Immature natural killer cell (primary cell): ENCODE measurements at regions not wholly inside any gene's neighbourhood (a gene's known extent, or its start where the extent isn't known, plus 50 kb on each side); places are given as distances from the start of the nearest gene placed in this dataset.

Experiments
- DNase-seq, 3 donors: peaks; one replicate each; pipeline ENCODE4 v3.0.0; 2022; ENCODE audit warnings: mixed read lengths in 1 of 3
- H3K27ac Mint-ChIP-seq, 6 donors: one replicate each; pipeline ENCODE4 v1.8.0; 2020; ENCODE audit warnings: mixed read lengths in 6 of 6, mild to moderate bottlenecking in 5 of 6, inconsistent platforms in 4 of 6, moderate library complexity in 3 of 6
- H3K27me3 Mint-ChIP-seq, 3 donors: one replicate each; pipeline ENCODE4 v1.8.0; 2020 to 2021; ENCODE audit warnings: low read depth in 3 of 3, mild to moderate bottlenecking in 3 of 3, mixed read lengths in 3 of 3, moderate library complexity in 3 of 3, inconsistent platforms in 1 of 3
- H3K36me3 Mint-ChIP-seq, 3 donors: one replicate each; pipeline ENCODE4 v1.8.0; 2020; ENCODE audit warnings: mixed read lengths in 3 of 3, inconsistent platforms in 2 of 3, mild to moderate bottlenecking in 2 of 3
- H3K4me1 Mint-ChIP-seq, 2 donors: one replicate each; pipeline ENCODE4 v1.8.0; 2020; ENCODE audit warnings: inconsistent platforms in 2 of 2, mild to moderate bottlenecking in 2 of 2, mixed read lengths in 2 of 2, moderate library complexity in 1 of 2
- H3K4me3 Mint-ChIP-seq, 5 donors: one replicate each; pipeline ENCODE4 v1.8.0; 2020; ENCODE audit warnings: mild to moderate bottlenecking in 5 of 5, mixed read lengths in 5 of 5, inconsistent platforms in 3 of 5, moderate library complexity in 3 of 5
- H3K9me3 Mint-ChIP-seq, 6 donors: one replicate each; pipeline ENCODE4 v1.8.0; 2020; ENCODE audit warnings: mild to moderate bottlenecking in 6 of 6, mixed read lengths in 6 of 6, inconsistent platforms in 4 of 6, moderate library complexity in 3 of 6

DNA sequence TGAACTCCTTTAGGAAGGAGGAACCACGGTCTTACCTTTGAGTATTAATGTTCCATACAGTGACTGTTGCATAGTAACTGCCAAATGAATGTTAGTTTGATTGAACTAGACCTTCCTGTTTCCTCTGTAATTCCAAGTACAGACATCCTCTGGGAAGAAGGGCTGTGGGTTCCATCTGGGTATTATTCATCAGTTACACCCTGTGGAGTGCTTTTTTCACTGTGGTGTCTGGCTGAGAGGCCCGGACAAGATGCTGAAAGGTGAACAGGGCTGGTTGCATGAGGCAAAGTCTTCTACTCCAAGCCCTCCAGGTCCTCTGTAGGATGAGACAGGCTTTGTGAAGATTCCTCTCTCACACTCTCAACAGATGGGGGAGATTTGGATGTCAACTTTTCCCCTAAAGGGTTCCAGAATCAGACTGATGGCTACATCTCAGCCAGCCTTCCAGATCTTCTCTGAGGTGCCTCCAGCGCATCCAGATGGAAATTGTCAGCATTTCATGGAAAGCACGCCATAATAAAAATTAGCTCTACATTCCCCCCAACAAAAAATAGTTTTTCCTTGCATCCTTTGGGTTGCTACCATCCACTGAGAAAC, 230.9 kb downstream of the GAS1 start:
- no peak for DNase-seq
- Mint-ChIP-seq H3K9me3 (peaks cover 0 to 4% (median 0%) of the 10 kb centered on the region in 6 donors), H3K4me3 (no peak overlapping the region), H3K27me3 (peaks cover 0 to 20% (median 2%) of the 10 kb centered on the region in 3 donors), H3K4me1 (peaks cover 0 to under 1% of the 10 kb centered on the region in 2 donors), H3K27ac (no peak overlapping the region), H3K36me3 (peaks cover 0 to 6% (median 0%) of the 10 kb centered on the region in 3 donors)

DNA sequence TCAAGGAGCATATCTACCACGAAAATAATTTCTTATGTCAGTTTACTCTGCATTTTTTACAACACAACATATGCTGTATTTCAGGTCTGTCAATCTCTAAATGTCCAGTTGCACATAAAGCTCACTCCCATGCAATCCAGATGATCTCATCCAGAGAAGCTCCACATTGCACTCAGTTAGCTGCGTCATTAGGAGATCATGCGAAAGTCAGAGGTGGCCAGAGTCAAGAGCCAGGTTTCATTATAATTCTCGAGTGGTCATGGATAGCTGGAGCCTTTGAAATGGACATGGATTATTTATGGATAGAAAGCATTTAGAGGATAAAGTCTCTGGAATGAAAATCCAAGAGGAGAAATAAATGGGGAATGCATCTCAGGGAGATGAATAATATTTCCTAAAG, 232.3 kb downstream of the GAS1 start:
- H3K27ac Mint-ChIP-seq: no peak overlapping the region
- peaks cover 0 to 5% (median 0%) of the 10 kb centered on the region in 6 donors for H3K9me3 Mint-ChIP-seq
- H3K36me3 Mint-ChIP-seq: peaks cover 0 to 6% (median 0%) of the 10 kb centered on the region in 3 donors
- H3K27me3 Mint-ChIP-seq: peaks cover 0 to 20% (median 2%) of the 10 kb centered on the region in 3 donors
- no peaks in the 10 kb centered on the region for H3K4me1 Mint-ChIP-seq
- H3K4me3 Mint-ChIP-seq: no peak overlapping the region
- no peak for DNase-seq

DNA sequence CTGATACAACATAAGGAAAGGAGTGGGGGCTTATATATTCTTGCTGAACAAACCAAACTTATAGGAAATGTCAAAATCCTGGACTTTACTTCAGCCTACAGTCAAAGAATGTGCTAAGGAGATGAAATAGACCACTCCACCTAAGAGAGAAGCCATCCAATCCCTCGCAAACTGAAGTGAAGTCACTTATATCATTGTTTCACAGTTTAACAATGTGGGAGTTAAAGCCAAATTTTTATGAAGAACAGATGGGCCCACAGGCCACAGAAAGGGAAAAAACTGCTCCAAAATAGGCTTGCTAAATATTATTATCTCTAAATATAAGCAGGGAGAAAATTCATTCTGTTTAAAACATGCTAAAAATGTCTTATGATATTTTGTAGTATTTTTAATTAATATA, 233.3 kb downstream of the GAS1 start:
- Mint-ChIP-seq H3K36me3 (peaks cover 0 to 6% (median 0%) of the 10 kb centered on the region in 3 donors), H3K27ac (no peak overlapping the region), H3K9me3 (peaks cover 0 to 5% (median 0%) of the 10 kb centered on the region in 6 donors), H3K4me1 (peaks cover 0 to 2% of the 10 kb centered on the region in 2 donors), H3K27me3 (peaks cover 0 to 20% (median 1%) of the 10 kb centered on the region in 3 donors), H3K4me3 (no peak overlapping the region)
- no peak for DNase-seq

DNA sequence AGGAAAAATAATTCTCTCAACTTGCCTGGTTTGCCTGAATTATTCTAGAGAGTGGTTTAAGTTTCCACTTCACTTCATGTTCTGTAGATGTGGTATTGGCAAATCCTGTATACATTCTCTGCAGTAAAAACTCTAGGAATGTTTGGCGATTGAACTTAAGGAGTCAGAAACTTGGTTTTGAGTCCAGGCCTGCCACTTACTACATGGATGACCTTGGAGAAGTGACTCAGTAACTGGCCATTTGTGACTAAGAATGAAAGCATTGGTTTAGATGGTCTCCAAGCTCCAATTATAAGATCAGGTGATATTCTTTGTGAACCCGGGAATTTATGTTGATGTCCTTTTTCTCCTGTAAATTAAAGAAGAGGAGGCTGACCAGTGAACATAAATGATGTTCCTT, 233.8 kb downstream of the GAS1 start:
- no peak for DNase-seq
- peaks cover 0 to 22% (median 2%) of the 10 kb centered on the region in 3 donors for H3K27me3 Mint-ChIP-seq
- peaks cover 0 to 6% (median 0%) of the 10 kb centered on the region in 3 donors for H3K36me3 Mint-ChIP-seq
- H3K27ac Mint-ChIP-seq: no peak overlapping the region
- H3K4me3 Mint-ChIP-seq: no peak overlapping the region
- peaks cover 0 to 7% of the 10 kb centered on the region in 2 donors for H3K4me1 Mint-ChIP-seq
- peaks cover 0 to 5% (median 0%) of the 10 kb centered on the region in 6 donors for H3K9me3 Mint-ChIP-seq

DNA sequence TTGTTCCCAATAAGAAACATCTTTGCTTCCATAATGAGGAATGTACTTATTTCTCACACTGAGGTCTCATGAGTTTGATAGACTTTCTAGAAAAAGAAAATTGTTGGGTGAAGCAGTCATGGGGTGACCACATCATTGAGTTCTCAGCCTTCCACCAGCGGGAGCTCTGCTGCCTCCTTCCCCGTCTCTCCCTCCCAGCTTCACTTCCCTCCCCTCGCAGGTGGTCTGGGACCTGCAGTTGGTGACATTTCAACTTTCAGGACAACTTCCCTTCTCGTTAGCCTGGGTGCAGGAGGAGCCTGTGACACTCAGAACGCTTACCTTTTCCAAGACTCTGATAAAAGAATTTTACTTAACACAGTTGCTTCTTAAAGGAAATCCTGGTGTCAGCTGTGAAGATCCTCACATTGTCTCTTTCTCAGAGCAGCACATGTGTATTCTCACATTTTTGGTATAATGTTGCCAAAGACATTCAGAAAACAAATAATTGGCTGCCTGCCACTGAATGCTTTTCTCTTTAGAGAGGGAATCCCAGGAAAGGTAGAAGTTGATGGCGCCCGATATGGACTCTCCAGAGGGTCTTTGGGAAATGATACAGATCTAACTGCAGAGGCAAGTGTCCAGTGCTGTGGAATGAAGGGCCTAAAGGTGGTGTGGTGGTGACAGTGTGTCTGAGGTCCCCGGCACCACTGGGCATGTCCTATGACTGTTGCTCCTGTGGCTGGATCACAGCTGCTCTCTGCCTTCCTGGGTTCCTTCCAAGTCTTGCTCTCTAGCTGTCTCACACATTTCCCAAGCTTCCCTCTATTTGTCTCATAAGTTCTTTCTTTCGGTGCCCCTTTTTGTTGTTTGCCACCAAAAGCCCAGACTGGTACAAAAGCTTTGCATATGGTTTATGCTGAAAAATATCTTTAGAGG, 238.1 kb downstream of the GAS1 start:
- DNase-seq: no peak
- peak overlapping the region in 1 of 5 donors; percentile 6 for H3K4me3 Mint-ChIP-seq
- no peak overlapping the region for H3K27ac Mint-ChIP-seq
- H3K9me3 Mint-ChIP-seq: peaks cover 0 to 3% (median 0%) of the 10 kb centered on the region in 6 donors
- peaks cover 11 to 26% of the 10 kb centered on the region in 2 donors for H3K4me1 Mint-ChIP-seq
- peaks cover 1 to 15% (median 4%) of the 10 kb centered on the region in 3 donors for H3K27me3 Mint-ChIP-seq
- H3K36me3 Mint-ChIP-seq: peaks cover 0 to 5% (median 0%) of the 10 kb centered on the region in 3 donors

DNA sequence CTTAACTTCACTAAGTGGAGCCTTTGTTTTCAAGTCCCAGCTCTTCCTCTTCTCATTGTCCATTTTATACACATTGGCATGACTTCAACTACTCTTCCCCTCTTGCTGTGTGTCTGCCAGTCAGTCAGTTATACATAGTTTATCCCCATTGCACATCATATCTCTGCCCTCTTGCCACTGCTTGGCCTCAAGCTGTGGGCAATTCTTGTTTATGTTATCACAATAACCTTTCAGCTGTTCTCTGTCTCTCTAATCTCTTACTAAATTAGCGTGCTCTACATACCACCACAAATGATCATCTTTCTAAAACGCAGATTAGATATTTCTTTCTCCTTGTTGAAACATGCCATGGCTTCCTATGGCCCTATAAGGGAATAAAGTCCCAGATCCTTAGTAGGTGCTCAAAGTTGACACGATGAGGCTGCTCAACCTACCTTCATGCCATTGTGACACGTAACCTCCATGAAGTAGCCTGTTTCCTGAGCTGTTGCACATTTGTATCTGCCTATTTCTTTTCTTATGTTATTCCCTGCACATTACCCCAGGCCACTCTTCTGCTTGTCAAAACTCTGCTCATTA, 239.3 kb downstream of the GAS1 start:
- Mint-ChIP-seq H3K36me3 (peaks cover 0 to 5% (median 0%) of the 10 kb centered on the region in 3 donors), H3K27me3 (peaks cover 1 to 11% (median 4%) of the 10 kb centered on the region in 3 donors), H3K4me3 (no peak overlapping the region), H3K4me1 (peaks cover 11 to 26% of the 10 kb centered on the region in 2 donors), H3K27ac (no peak overlapping the region), H3K9me3 (peaks cover 0 to 3% (median 0%) of the 10 kb centered on the region in 6 donors)
- DNase-seq: no peak

DNA sequence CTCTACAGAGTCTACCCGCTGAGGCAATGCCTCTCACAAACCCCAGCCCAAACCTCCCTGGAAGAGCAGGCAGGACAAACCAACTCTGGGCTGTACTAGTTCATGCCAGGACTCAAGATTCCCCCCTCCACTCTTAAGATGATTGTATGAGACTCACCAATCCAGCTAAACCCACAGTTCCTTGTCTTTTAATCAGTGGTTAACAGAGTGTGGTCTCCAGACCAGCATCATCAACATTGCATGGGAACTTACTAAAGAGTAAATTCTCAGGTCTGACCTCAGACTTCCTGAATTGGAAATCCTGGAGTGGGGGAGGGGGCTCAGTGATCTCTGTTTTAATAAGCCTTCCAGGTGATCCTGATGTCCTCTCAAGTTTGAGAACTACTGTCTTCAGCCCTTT, 240.9 kb downstream of the GAS1 start:
- peak overlapping the region in 1 of 6 donors; percentile 18 for H3K27ac Mint-ChIP-seq
- peaks cover 11 to 26% of the 10 kb centered on the region in 2 donors for H3K4me1 Mint-ChIP-seq
- peak overlapping the region in 3 of 5 donors; percentile 8 to 55 (median 32) for H3K4me3 Mint-ChIP-seq
- H3K9me3 Mint-ChIP-seq: peaks cover 0 to 1% (median 0%) of the 10 kb centered on the region in 6 donors
- DNase-seq: peak in 1 of 3 donors; percentile 14
- H3K27me3 Mint-ChIP-seq: peaks cover 1 to 11% (median 4%) of the 10 kb centered on the region in 3 donors
- peaks cover 0 to 5% (median 0%) of the 10 kb centered on the region in 3 donors for H3K36me3 Mint-ChIP-seq

DNA sequence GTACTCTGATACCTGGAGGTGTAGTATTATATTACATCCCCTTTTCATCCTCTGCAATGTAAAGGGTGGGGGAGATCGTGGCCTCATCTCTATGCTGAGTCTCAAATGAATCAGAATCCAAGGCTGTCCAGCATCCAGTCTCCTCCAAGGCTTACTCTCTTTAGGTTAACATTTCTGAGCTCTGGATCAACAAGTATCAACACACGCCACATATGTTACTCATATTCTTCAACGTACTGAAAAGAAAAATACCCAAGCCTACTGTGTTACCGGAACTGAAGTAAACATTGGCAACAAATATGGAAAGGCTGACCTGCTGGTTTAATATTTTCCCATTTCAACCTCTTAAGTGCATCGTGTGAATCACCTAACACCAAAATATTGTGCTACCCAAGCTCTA, 241.8 kb downstream of the GAS1 start:
- Mint-ChIP-seq H3K27me3 (peaks cover 1 to 11% (median 5%) of the 10 kb centered on the region in 3 donors), H3K36me3 (peaks cover 0 to 5% (median 0%) of the 10 kb centered on the region in 3 donors), H3K9me3 (no peaks in the 10 kb centered on the region), H3K27ac (no peak overlapping the region), H3K4me3 (no peak overlapping the region), H3K4me1 (peaks cover 11 to 26% of the 10 kb centered on the region in 2 donors)
- no peak for DNase-seq

DNA sequence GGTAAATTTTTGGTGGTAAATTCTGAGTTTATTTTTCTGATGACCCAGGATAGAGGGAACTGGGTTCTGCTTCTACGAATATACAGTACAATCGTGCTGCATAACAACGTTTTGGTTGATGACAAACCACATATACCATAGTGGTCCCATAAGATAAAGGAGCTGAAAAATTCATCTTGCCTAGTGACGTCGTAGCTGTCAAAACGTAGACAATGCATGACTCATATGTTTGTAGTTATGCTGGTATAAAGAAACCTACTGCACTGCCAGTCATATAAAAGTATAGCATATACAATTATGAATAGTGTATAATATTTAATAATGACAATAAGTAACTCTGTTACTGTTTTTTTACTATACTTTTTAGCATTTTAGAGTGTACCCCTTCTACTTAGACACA, 244.0 kb downstream of the GAS1 start:
- Mint-ChIP-seq H3K36me3 (peaks cover 0 to 5% (median 0%) of the 10 kb centered on the region in 3 donors), H3K9me3 (no peaks in the 10 kb centered on the region), H3K4me1 (peaks cover 11 to 18% of the 10 kb centered on the region in 2 donors), H3K27ac (no peak overlapping the region), H3K4me3 (no peak overlapping the region), H3K27me3 (peaks cover 1 to 12% (median 6%) of the 10 kb centered on the region in 3 donors)
- DNase-seq: no peak

DNA sequence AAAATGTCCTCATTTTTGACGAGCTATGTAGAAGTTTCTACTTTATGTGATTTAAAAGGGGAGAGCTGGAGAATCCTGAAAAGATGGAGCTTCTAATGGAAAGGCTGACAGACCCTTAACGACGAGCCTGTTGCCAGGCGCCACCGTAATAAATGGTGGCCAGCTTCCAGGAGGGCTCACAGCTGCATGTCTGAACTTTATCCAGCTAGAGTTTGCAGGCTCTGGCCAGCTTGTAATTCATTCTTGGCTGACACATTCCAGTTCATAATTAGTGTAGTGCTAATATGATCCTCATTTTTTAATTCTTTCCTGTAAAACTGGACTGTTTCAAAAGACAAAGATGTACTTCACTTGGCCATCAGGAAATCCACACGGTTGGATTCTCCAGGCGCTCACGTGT, 246.7 kb downstream of the GAS1 start:
- no peak overlapping the region for H3K4me3 Mint-ChIP-seq

DNA sequence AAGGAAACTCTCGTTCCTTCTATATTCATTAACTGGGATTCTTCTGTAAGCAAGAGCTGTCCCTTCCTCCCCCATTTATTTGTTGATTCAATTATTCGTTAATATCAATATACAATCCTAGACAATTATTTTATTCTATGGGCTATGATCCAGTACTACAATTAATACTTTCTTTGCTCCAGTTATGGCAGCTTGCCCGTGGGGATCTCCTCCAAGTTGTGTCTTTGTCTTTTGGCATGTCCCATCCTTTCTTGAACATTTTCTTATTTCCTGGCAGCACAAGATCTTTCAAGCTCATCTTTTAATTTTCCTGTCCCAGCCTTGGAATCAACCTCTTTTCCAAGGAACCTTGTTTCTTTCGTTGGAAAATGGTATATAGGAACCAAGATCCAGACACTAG, 249.3 kb downstream of the GAS1 start:
- Mint-ChIP-seq H3K4me1 (no peaks in the 10 kb centered on the region), H3K27ac (no peak overlapping the region), H3K36me3 (peaks cover 0 to 3% (median 0%) of the 10 kb centered on the region in 3 donors), H3K27me3 (peaks cover 2 to 10% (median 3%) of the 10 kb centered on the region in 3 donors), H3K9me3 (no peaks in the 10 kb centered on the region), H3K4me3 (no peak overlapping the region)
- no peak for DNase-seq

More for the DNA sequence above, 246.7 kb downstream of the GAS1 start:
- Mint-ChIP-seq H3K27ac (no peak overlapping the region), H3K9me3 (no peaks in the 10 kb centered on the region), H3K36me3 (peaks cover 0 to 5% (median 0%) of the 10 kb centered on the region in 3 donors), H3K27me3 (peaks cover 1 to 5% (median 3%) of the 10 kb centered on the region in 3 donors), H3K4me1 (peaks cover 0 to under 1% of the 10 kb centered on the region in 2 donors)
- DNase-seq: no peak

DNA sequence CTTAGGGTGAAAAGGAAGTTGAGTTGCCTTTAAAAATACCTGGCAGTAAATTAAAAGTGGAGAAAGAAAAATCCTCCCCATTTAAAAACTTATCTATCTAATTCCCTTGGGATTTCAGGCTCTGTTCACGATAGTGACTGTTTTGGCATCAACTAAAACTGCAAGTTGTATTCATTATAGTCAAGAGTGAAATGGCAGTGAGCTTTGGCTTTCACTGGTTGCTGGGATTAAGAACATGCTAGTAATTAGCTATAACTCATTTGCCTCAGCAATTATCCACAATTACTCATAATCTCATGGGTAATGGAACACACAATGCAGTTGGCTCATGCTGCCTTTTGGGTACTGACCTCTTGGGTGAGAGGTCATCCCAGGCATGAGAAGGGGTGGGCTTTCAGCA, 250.1 kb downstream of the GAS1 start:
- no peak overlapping the region for H3K4me3 Mint-ChIP-seq
- H3K9me3 Mint-ChIP-seq: peaks cover 0 to 4% (median 0%) of the 10 kb centered on the region in 6 donors
- peaks cover 3 to 14% (median 5%) of the 10 kb centered on the region in 3 donors for H3K27me3 Mint-ChIP-seq
- no peaks in the 10 kb centered on the region for H3K4me1 Mint-ChIP-seq
- H3K36me3 Mint-ChIP-seq: peaks cover 0 to 3% (median 0%) of the 10 kb centered on the region in 3 donors
- no peak for DNase-seq
- no peak overlapping the region for H3K27ac Mint-ChIP-seq

DNA sequence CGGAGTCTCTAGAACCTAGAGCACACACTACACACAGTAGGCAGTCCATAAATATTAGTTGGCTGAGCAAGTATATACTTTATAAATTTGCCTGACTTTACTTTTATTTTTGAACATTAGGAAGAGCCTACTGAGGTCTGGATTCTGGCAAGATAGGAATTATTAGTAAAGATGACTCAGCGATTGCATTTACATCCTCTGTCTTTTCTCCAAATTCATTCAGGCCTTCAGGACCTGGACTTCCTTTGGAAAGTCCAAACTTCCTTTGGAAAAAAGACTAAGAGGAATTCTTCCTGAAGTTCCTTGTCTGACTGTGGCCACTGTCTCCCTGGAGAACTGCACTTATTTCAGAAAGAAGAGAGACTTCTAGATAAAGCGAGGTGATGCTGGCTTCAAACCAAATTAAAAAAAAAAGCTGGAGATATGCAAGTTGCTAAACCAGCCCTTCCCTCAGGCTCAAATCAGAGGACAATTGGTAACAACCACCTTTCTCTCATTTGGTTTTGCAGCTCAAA, 251.3 kb downstream of the GAS1 start:
- peaks cover 0 to 4% (median 0%) of the 10 kb centered on the region in 6 donors for H3K9me3 Mint-ChIP-seq
- H3K27ac Mint-ChIP-seq: no peak overlapping the region
- H3K36me3 Mint-ChIP-seq: peaks cover 0 to 3% (median 0%) of the 10 kb centered on the region in 3 donors
- H3K4me1 Mint-ChIP-seq: no peaks in the 10 kb centered on the region
- peaks cover 3 to 14% (median 5%) of the 10 kb centered on the region in 3 donors for H3K27me3 Mint-ChIP-seq
- DNase-seq: no peak
- H3K4me3 Mint-ChIP-seq: no peak overlapping the region
